WTC11 (cell line): ENCODE measurements at regions not wholly inside any gene's neighbourhood (a gene's known extent, or its start where the extent isn't known, plus 50 kb on each side); places are given as distances from the start of the nearest gene placed in this dataset.

Experiments used
- ATAC-seq: fragments of 200-7000 bp; cut with Tn5 transposase; 2 replicates; pipeline ENCODE4 v1.10.0; 2021; ENCODE audit warnings: mild to moderate bottlenecking, moderate library complexity
- CTCF ChIA-PET: fragments of 300-600 bp; sonication (Branson Sonifier 250); formaldehyde crosslinking; loops from one replicate; lab custom pipeline; 2021; ENCODE audit warnings: antibody characterized with exemption; lab: Charles Lee
- POLR2A ChIA-PET: fragments of 350-600 bp; sonication (Branson Sonifier 250); formaldehyde crosslinking; loops from one replicate; lab custom pipeline; 2021; ENCODE audit warnings: antibody characterized with exemption; lab: Charles Lee
- DNase-seq: peaks from one replicate; pipeline ENCODE4 v3.0.0; 2021; ENCODE audit warnings: low spot score
- H3K27ac Mint-ChIP-seq: 2 replicates; pipeline ENCODE4 v1.8.0; 2021; ENCODE audit warnings: mixed read lengths
- H3K27me3 Mint-ChIP-seq: 2 replicates; pipeline ENCODE4 v1.8.0; 2021; ENCODE audit warnings: low read depth, mild to moderate bottlenecking, moderate library complexity, mixed read lengths
- H3K36me3 Mint-ChIP-seq: 2 replicates; pipeline ENCODE4 v1.8.0; 2021; ENCODE audit warnings: mixed read lengths
- H3K4me1 Mint-ChIP-seq: 2 replicates; pipeline ENCODE4 v1.8.0; 2022; ENCODE audit warnings: mixed read lengths
- H3K4me3 Mint-ChIP-seq: 2 replicates; pipeline ENCODE4 v1.8.0; 2021; ENCODE audit warnings: mild to moderate bottlenecking, moderate library complexity, mixed read lengths
- H3K9me3 Mint-ChIP-seq: 2 replicates; pipeline ENCODE4 v1.8.0; 2021; ENCODE audit warnings: mixed read lengths
- ELF4 ChIP-seq: sonication (generic); formaldehyde crosslinking; IDR thresholded peaks from 2 replicates; pipeline ENCODE4 v1.8.1; 2022; ENCODE audit warnings: low read depth, mild to moderate bottlenecking, moderate library complexity, missing genetic modification reagents
- FOXP1 ChIP-seq: sonication (generic); formaldehyde crosslinking; IDR thresholded peaks from 2 replicates; pipeline ENCODE4 v1.8.0; 2022; ENCODE audit warnings: missing genetic modification reagents, mild to moderate bottlenecking, moderate library complexity, borderline replicate concordance
- GTF2I ChIP-seq: fragments of 250-450 bp; sonication (Bioruptor Pico); conservative IDR thresholded peaks from 2 replicates; pipeline ENCODE4 v1.4.0; 2021; ENCODE audit warnings: mild to moderate bottlenecking
- HMGA2 ChIP-seq: fragments of 250-450 bp; sonication (Bioruptor Pico); IDR thresholded peaks from 2 replicates; pipeline ENCODE4 v1.4.0; 2021; ENCODE audit warnings: mild to moderate bottlenecking, moderate library complexity
- NFE2L1 ChIP-seq: sonication (generic); formaldehyde crosslinking; IDR thresholded peaks from 2 replicates; pipeline ENCODE4 v1.8.1; 2023; ENCODE audit warnings: missing genetic modification reagents
- NR2C2 ChIP-seq: sonication (generic); formaldehyde crosslinking; IDR thresholded peaks from 2 replicates; pipeline ENCODE4 v1.8.0; 2022; ENCODE audit warnings: mild to moderate bottlenecking, missing genetic modification reagents
- SP1 ChIP-seq: sonication (generic); formaldehyde crosslinking; conservative IDR thresholded peaks from 2 replicates; pipeline ENCODE4 v1.8.1; 2022; ENCODE audit warnings: missing genetic modification reagents
- TP53 ChIP-seq: sonication (generic); formaldehyde crosslinking; IDR thresholded peaks from 2 replicates; pipeline ENCODE4 v1.8.1; 2023; ENCODE audit warnings: mild to moderate bottlenecking, missing genetic modification reagents
- ZBTB21 ChIP-seq: sonication (generic); formaldehyde crosslinking; IDR thresholded peaks from 2 replicates; pipeline ENCODE4 v1.8.1; 2023; ENCODE audit warnings: mild to moderate bottlenecking, missing genetic modification reagents, borderline replicate concordance
- ZNF281 ChIP-seq: sonication (generic); formaldehyde crosslinking; IDR thresholded peaks from 2 replicates; pipeline ENCODE4 v1.8.0; 2023; ENCODE audit warnings: mild to moderate bottlenecking, missing genetic modification reagents
- ZNF423 ChIP-seq: fragments of 250-450 bp; sonication (Bioruptor Pico); IDR thresholded peaks from 2 replicates; pipeline ENCODE4 v2.1.2; 2022; ENCODE audit warnings: mild to moderate bottlenecking, moderate library complexity
- ZNF425 ChIP-seq: fragments of 250-450 bp; sonication (Bioruptor Pico); conservative IDR thresholded peaks from 2 replicates; pipeline ENCODE4 v1.9.0; 2021; ENCODE audit warnings: mild to moderate bottlenecking
- TF ChIP-seq, protein P1 (sequence below): sonication (generic); formaldehyde crosslinking; IDR thresholded peaks from 2 replicates; pipeline ENCODE4 v1.8.1; 2023; ENCODE audit warnings: mild to moderate bottlenecking, missing genetic modification reagents, borderline replicate concordance
- TF ChIP-seq, protein P2 (sequence below): fragments of 250-450 bp; sonication (Bioruptor Pico); IDR thresholded peaks from 2 replicates; pipeline ENCODE4 v1.9.0; 2021; ENCODE audit warnings: mild to moderate bottlenecking

DNA sequence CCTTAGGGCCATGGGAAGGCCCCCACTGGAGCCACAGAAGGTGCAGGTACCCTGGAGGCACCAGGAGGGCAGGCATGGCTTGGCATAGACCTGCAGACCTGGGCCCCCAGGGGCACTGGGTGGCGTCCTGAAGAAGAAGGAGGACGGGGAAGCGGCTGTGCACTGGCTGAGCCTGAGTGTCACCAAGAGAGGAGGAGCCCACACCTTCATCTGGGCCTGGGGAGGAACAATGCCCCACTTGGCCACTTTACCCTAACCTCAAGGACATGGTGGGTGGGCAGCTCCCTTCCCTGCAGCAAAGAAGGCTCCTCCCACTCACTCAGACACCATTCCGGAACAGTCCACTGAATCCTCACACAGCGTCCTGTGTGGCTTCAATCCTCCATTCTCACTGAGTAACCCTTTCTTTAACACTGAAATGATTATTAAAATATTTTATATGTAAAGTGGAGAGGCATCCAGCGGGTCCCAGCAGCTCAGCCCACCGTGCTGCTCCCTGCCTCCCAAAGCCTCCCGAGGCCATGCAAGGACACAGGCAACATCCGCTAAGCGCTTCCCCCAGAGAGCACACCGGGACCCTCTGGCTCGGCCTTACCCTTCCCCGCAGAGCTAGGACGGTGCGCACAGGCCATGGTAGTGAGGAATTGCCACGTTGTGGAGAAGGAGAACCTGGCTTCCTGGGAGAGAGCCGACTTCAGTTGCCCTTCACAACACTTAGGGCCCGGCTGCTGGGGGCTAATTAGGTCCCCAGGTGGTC is 516.7 kb upstream of the MGMT start (continued):
- TF ChIP-seq, protein P1, sequence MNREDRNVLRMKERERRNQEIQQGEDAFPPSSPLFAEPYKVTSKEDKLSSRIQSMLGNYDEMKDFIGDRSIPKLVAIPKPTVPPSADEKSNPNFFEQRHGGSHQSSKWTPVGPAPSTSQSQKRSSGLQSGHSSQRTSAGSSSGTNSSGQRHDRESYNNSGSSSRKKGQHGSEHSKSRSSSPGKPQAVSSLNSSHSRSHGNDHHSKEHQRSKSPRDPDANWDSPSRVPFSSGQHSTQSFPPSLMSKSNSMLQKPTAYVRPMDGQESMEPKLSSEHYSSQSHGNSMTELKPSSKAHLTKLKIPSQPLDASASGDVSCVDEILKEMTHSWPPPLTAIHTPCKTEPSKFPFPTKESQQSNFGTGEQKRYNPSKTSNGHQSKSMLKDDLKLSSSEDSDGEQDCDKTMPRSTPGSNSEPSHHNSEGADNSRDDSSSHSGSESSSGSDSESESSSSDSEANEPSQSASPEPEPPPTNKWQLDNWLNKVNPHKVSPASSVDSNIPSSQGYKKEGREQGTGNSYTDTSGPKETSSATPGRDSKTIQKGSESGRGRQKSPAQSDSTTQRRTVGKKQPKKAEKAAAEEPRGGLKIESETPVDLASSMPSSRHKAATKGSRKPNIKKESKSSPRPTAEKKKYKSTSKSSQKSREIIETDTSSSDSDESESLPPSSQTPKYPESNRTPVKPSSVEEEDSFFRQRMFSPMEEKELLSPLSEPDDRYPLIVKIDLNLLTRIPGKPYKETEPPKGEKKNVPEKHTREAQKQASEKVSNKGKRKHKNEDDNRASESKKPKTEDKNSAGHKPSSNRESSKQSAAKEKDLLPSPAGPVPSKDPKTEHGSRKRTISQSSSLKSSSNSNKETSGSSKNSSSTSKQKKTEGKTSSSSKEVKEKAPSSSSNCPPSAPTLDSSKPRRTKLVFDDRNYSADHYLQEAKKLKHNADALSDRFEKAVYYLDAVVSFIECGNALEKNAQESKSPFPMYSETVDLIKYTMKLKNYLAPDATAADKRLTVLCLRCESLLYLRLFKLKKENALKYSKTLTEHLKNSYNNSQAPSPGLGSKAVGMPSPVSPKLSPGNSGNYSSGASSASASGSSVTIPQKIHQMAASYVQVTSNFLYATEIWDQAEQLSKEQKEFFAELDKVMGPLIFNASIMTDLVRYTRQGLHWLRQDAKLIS (CRISPR knock-in tag): no peak

- POLR2A ChIA-PET: no interaction called here
- DNase-seq: no peak
- Mint-ChIP-seq H3K4me1 (no peaks in the 10 kb centered on the region), H3K4me3 (no peak overlapping the region), H3K27me3 (no peaks in the 10 kb centered on the region), H3K36me3 (peaks cover 8% of the 10 kb centered on the region), H3K27ac (no peak overlapping the region), H3K9me3 (peaks cover 11% of the 10 kb centered on the region)
- no peak for ATAC-seq
- TF ChIP-seq TP53 (CRISPR knock-in tag) (no peak), GTF2I (CRISPR knock-in tag) (no peak), ZNF281 (CRISPR knock-in tag) (no peak), NR2C2 (no peak), ZBTB21 (CRISPR knock-in tag) (no peak), ELF4 (CRISPR knock-in tag) (no peak), ZNF423 (CRISPR knock-in tag) (no peak), FOXP1 (CRISPR knock-in tag) (no peak), NFE2L1 (CRISPR knock-in tag) (no peak), ZNF425 (no peak)
- TF ChIP-seq, protein P2, sequence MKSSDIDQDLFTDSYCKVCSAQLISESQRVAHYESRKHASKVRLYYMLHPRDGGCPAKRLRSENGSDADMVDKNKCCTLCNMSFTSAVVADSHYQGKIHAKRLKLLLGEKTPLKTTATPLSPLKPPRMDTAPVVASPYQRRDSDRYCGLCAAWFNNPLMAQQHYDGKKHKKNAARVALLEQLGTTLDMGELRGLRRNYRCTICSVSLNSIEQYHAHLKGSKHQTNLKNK (CRISPR knock-in tag): no peak
- CTCF ChIA-PET: interaction anchor here (0.5 kb wide), 1 partner anchor 9 kb away, joined by 5 read pairs; no protein-coding TSS in a partner anchor
Observed at GRCh38 chr10:128950916-128951275, 516.1 kb upstream of the MGMT start.

GRCh38 chr10:128952856-128953255 is 514.2 kb upstream of the MGMT start:
- H3K36me3 Mint-ChIP-seq: no peaks in the 10 kb centered on the region
- ATAC-seq: no peak
- TF ChIP-seq HMGA2 (CRISPR knock-in tag) (no peak), SP1 (no peak)
- TF ChIP-seq, protein P1 (CRISPR knock-in tag): no peak

More at GRCh38 chr10:128952856-128953255, 514.2 kb upstream of the MGMT start:
- POLR2A ChIA-PET: no interaction called here
- Mint-ChIP-seq H3K27me3 (no peaks in the 10 kb centered on the region), H3K27ac (no peak overlapping the region), H3K9me3 (no peaks in the 10 kb centered on the region), H3K4me1 (no peaks in the 10 kb centered on the region), H3K4me3 (no peak overlapping the region)
- CTCF ChIA-PET: no interaction called here
- no peak for DNase-seq
